ENCODE measurements at regions not wholly inside any gene's neighbourhood (a gene's known extent, or its start where the extent isn't known, plus 50 kb on each side); places are given as distances from the start of the nearest gene placed in this dataset.

DNA sequence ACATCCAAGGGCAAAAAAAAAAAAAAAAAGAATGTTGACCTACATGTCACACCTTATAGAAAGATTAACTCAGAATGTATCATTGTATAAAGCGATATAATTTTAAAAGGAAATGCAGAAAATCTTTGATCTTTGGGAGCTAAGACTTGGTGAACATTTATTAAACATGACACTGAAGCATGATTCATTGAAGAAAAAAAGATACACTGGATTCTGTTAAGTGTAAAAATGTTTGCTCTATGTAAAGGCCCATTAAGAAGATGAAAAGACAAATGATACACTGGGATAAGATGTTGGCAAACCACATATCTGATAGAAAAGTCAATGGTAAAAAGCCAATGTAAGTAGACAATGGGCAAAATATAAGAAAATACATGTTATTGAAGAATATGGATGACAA lies 1131.0 kb downstream of the AACS start:
- DNase-seq (ENCODE audit: low spot score): no peak

DNA sequence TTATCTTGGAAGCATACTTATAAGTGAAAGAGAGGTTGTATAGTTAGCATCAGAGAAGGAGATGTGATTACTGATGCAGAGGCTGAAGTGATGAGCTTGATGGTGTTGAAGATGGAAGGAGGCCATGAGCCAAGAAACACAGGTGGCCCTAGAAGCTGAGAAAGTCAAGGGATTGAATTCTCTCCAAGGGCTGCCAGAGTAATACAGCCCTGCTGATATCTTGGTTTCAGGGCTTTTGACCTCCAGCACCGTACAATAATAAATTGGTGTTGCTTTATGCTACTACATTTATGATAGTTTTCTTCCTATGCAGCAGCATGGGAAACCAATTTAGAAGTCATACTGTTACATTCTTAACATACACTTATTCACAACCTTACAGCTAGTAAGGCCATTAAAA lies 1133.3 kb downstream of the AACS start:
- no peak for DNase-seq (ENCODE audit: low spot score)

DNA sequence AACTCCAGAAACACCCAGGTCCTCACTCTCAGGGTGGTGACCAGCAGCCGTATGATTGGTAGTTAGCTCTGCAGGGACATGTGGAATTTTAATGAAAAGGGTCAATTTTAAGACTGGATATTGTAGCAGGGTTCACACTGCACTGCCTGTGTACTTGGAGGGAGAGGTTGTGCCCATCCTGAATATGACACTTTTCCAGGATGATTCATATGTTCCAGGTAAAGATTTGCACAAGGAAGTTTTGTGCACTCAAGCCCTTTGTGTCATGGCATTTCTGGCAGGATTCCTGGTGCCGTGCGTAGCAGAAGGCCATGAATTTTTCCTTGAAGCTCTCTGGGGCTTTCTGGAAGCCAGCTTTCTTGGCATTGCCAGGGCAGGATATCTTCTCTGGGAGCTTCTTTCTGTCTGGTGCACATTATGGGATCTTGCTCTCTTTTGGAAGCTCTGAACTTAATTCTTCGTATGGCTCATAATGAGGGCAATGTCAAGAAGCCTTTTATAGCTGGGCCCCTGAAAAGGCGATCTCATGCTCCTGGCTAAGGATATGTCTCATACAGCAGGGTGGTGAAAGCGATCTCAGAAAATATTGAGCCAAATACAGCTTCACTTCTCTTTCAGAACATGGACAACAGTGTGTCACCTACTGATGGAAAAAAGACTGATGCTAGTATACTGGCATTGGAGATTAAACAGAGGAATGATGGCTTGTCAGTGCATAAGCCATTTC lies 1133.9 kb downstream of the AACS start:
- DNase-seq (ENCODE audit: low spot score): no peak

GRCh38 chr12:126201981-126202537 lies 1136.8 kb downstream of the AACS start:
- DNase-seq (ENCODE audit: low spot score): no peak

GRCh38 chr12:126204326-126204725 lies 1139.1 kb downstream of the AACS start:
- DNase-seq (ENCODE audit: low spot score): no peak

DNA sequence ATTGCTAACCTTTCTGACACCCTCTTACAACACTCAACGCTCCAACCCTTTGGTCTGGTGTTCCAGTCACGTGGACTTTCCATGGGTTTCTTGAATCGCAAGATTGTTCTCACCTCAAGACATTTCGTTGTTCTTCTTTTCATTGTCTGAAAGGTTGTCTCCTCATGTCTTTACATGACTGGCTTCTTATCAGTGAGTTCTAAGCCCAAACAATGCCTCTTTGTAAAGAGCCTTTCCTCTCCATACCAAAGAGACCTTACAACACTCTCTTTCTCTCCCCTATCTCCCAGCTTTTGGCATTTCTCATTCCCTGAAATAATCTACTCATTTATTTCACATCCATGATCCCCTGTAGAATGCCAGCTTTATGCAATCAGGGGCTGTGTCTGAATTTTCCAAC lies 1144.8 kb downstream of the AACS start:
- DNase-seq (ENCODE audit: low spot score): no peak

DNA sequence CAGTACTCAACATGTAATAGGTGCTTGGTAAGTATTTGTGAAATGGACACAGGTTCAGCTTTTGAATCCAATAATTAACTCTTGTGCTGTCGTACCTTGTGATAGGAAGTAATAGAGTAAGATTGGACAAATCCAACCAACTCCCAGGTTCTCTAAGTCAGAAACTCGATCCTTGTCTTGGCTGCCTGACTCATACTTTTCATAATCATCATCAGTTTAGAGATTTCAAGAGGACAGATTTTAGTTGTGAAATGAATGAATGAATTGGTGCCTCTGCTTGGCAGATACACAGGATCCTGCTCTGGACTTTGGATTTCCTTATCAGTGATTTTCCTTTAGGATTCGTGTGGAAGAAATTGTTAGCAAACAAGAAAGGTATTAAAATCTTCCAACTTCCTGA lies 1145.2 kb downstream of the AACS start:
- no peak for DNase-seq (ENCODE audit: low spot score)

GRCh38 chr12:126212824-126213223 lies 1147.6 kb downstream of the AACS start:
- DNase-seq (ENCODE audit: low spot score): no peak

DNA sequence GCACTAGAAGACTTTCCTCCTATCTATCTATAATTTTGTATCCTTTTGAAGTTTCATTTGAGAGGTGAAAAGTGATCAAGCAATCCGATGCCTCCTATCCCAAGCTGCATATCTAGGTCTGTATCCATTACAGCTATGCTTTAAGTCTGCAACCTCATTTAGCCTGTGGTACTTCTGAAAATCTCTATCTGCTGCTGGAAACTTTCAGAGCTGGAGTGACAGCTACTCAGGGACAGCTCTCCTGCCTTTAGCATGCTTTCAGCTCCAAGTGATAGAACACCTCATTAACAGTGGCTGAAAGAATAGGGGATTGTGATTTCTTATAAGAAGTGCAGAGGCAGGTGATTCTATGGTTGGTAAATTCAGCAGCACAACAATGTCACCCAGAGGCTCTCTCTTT lies 1153.5 kb downstream of the AACS start:
- no peak for DNase-seq (ENCODE audit: low spot score)

GRCh38 chr12:126219139-126219538 lies 1153.9 kb downstream of the AACS start:
- no peak for DNase-seq (ENCODE audit: low spot score)

GRCh38 chr12:126219654-126220279 lies 1154.5 kb downstream of the AACS start:
- DNase-seq (ENCODE audit: low spot score): no peak

DNA sequence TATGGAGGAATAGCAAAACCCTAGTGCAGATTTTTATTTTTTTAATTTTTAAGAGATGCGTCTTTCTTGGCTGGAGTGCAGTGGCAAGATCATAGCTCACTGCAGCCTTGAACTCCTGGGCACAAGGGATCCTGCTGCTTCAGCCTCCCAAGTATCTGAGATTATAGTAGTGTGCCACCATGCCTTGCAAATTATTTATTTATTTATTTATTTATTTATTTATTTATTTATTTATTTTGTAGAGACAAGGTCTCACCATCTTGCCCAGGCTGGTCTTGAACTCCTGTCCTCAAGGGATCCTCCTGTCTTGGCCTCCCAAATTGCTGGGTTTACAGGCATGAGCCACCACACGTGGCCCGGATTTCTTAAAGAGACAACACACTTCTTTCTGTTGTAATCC lies 1158.8 kb downstream of the AACS start:
- no peak for DNase-seq (ENCODE audit: low spot score)

DNA sequence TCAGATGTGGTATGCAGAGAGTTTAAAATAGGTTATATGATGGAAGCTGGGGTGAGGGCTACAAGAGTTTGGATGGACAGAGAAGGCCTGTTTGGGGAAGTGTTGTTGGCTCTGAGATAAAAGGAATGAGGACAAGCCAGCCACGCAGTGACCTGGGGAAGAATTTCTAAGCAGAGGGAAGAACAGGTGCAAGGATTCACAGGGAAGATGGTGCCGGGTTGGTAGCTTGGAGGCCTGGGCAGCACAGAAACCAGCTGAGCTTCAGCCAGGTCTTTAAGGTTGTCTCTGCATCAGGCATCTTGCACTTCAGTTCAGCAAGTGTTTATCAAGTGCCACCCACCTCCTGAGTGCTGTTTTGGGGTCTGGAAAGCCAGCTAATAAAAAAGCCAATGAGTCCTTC lies 1163.7 kb downstream of the AACS start:
- DNase-seq (ENCODE audit: low spot score): no peak

DNA sequence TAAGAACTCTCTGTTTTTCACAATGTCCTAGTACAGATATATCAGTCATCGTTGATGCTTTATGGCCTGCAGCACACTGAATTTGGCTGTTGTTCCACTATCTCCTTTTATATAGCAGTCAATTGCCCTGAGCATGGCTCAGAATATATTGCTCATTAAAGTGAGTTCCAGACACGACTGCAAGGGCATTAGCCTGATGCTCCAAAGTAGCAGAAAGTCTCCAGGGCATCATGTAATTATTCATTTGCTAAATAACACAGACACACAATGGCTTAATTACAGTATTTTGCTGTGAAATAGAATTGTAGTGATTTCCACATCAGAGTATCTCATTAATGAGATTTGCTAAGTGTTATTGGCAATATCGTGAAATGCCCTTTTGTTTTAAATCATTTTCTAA lies 1167.5 kb downstream of the AACS start:
- DNase-seq (ENCODE audit: low spot score): no peak

DNA sequence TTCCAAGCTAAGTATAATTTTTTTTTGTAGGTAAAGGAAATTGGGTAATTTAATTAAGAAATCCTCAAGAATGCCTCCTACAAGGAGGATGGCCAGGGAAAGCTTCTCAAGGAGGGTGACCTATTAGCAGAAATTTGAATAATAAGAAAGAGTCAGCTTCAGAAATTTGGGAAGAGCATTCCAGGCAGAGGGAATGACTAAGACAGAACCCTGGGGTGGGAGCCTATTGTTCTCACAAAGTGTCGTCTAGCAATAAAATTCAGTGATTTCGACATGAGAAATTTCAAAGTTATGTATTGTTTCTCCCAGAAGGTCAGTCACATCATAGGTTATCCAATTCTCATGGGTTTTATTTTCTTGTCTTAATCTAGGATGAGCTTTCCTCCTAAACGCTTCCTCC lies 1168.4 kb downstream of the AACS start:
- DNase-seq (ENCODE audit: low spot score): no peak

- DNase-seq (ENCODE audit: low spot score): no peak
Measured at GRCh38 chr12:126243814-126244440, 1178.7 kb downstream of the AACS start.

GRCh38 chr12:126247936-126248335 lies 1182.7 kb downstream of the AACS start:
- no peak for DNase-seq (ENCODE audit: low spot score)

DNA sequence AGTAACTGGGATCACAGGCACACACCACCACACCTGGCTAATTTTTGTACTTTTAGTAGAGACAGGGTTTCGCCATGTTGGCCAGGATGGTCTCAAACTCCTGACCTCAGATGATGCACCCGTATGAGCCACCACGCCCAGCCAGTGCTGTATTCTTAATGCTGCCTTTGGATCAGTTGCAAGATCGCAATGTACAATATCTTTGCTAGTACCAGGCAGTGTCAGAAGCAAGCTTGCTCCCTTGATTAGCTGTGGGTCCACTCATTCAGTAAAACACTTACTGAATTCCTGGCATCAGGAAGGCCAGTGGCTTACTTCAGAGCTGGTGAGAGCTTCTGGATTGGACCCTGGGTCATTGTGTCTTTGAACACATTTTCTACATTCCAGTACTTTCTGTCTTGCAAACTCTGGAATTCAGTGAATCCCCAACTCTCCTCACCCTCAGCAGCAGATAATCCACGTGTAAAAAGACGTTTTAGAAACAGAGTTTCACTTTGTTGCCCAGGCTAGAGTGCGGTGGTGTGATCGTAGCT lies 1183.7 kb downstream of the AACS start:
- DNase-seq (ENCODE audit: low spot score): no peak

- DNase-seq (ENCODE audit: low spot score): no peak
Measured at GRCh38 chr12:126258190-126258589, 1193.0 kb downstream of the AACS start.

GRCh38 chr12:126262829-126263228 lies 1197.6 kb downstream of the AACS start:
- DNase-seq (ENCODE audit: low spot score): no peak

- no peak for DNase-seq (ENCODE audit: low spot score)
Measured at GRCh38 chr12:126268222-126268621, 1203.0 kb downstream of the AACS start.

DNA sequence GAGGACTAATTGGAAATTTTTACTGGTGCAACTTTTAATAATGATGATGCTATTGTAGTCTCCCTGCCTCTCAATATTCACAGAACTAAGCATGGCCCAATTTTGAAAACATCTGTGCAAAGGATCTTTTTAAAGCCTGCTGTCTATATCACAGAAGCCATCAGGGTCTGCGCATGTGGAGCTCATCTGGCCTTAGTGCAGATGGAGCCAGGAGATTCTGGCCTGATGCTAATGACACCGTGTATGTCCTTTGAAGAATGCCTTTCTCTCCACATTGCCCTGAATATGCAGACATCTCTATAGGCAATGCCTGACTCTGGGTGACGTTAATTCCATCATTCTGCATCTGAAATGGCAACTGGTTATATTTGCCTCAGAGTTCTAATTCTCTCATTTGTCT lies 1205.9 kb downstream of the AACS start:
- DNase-seq (ENCODE audit: low spot score): no peak

DNA sequence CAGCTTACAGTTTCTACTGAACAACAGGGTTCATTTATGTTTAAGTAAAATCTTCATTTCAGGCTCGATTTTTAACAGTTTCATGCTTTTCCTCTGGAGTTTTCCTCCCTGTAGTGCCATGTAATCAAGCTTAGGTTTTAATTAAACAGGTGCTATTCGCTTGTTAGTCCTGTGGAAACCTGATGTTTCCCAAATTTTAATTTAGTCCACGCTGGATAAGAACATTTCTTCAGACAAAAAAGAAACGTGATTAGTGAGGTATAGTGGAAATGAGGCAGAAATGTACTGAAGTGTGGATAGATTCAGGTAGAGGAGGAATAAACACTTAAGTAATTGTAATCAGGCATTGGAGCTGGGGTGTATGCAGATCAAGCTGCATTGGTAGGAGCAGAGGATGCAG lies 1217.5 kb downstream of the AACS start:
- no peak for DNase-seq (ENCODE audit: low spot score)
